Activated CD4-positive, alpha-beta T cell treated with anti-CD3 and anti-CD28 coated beads, Interleukin-2, amount 10 ng/mL, durations not matched to agents 24 days and 14 days (primary cell): ENCODE measurements at regions not wholly inside any gene's neighbourhood (a gene's known extent, or its start where the extent isn't known, plus 50 kb on each side); places are given as distances from the start of the nearest gene placed in this dataset.
"Not testable (repeated sequence)": the region's sequence is repeated elsewhere in the genome, so short reads cannot be mapped to it uniquely, and the experiment has no call there.

Source experiments
- DNase-seq: peaks from one replicate; pipeline ENCODE4 v3.0.0; 2022
- H3K27ac Mint-ChIP-seq: one replicate; pipeline ENCODE4 v1.8.0; 2022; ENCODE audit warnings: mild to moderate bottlenecking, mixed read lengths
- H3K27me3 Mint-ChIP-seq: one replicate; pipeline ENCODE4 v1.8.0; 2022; ENCODE audit warnings: mixed read lengths
- H3K36me3 Mint-ChIP-seq: one replicate; pipeline ENCODE4 v1.8.0; 2022; ENCODE audit warnings: low read depth, mild to moderate bottlenecking, mixed read lengths
- H3K4me1 Mint-ChIP-seq: one replicate; pipeline ENCODE4 v1.8.0; 2021; ENCODE audit warnings: mixed read lengths
- H3K4me3 Mint-ChIP-seq: one replicate; pipeline ENCODE4 v1.8.0; 2022; ENCODE audit warnings: mild to moderate bottlenecking, moderate library complexity, mixed read lengths
- H3K9me3 Mint-ChIP-seq: one replicate; pipeline ENCODE4 v1.8.0; 2021; ENCODE audit warnings: mixed read lengths
- intact Hi-C: fragments of 100-400 bp; cut with micrococcal nuclease; formaldehyde crosslinking; loops from one replicate; pipeline ENCODE4 v1.15.1; 2023

GRCh38 chr14:52202151-52202550 is 65.3 kb upstream of the PTGDR start:
- no peak overlapping the region for H3K4me3 Mint-ChIP-seq
- H3K27me3 Mint-ChIP-seq: peaks cover 4% of the 10 kb centered on the region
- intact Hi-C loops: no loop called here
- peaks cover 22% of the 10 kb centered on the region for H3K9me3 Mint-ChIP-seq
- H3K27ac Mint-ChIP-seq: no peak overlapping the region
- H3K4me1 Mint-ChIP-seq: no peaks in the 10 kb centered on the region
- no peaks in the 10 kb centered on the region for H3K36me3 Mint-ChIP-seq
- DNase-seq: no peak

DNA sequence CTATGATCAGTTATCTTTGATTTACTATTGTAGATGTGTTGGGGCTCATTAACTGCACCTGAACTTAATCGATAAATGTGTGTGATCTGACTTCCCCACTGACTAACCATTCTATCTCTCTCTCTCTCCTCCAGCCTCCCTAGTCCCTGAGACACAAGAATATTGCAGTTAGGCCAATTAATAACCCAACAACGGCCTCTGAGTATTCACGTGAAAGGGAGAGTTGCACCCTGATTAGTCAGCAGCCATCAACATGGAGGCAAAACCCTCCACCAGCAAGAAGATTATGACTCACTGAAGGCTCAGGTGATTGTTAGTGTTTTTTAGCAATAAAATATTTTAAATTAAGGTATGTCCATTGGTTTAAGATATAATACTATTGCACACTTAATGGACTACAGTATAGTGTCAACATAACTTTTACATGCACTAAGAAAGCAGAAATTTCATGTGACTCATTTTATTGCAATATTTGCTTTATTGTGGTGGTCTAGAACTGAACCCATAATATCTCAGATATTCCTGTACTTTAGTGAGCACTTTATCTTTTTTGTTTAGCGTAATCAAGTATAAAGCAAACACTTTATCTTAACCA is 77.1 kb upstream of the PTGDR start:
- H3K27ac Mint-ChIP-seq: no peak overlapping the region
- no peaks in the 10 kb centered on the region for H3K4me1 Mint-ChIP-seq
- intact Hi-C loops: no loop called here
- peaks cover 4% of the 10 kb centered on the region for H3K27me3 Mint-ChIP-seq
- peaks cover 12% of the 10 kb centered on the region for H3K9me3 Mint-ChIP-seq
- no peak overlapping the region for H3K4me3 Mint-ChIP-seq
- H3K36me3 Mint-ChIP-seq: peaks cover under 1% of the 10 kb centered on the region
- DNase-seq: no peak

DNA sequence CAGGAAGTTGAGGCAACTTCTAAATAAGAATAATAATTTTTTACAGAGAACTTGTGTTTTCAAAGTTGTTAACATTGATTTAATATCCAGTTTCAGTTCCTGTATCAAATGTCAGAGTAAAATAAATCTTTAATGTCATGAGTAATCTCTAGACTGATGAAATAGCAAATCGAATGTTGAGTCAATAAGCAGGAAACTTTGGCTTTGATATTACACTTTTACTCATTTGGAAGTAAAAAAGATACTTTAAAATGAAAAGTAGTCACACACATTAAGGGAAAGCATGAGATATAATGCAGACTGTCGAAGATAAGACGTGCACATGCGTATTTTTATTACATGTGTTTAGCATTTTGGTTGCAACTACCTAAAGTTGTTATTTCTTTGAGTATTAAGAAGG is 78.2 kb upstream of the PTGDR start:
- Mint-ChIP-seq H3K4me3 (no peak overlapping the region), H3K36me3 (no peaks in the 10 kb centered on the region), H3K27me3 (peaks cover 4% of the 10 kb centered on the region), H3K9me3 (peaks cover 14% of the 10 kb centered on the region), H3K27ac (no peak overlapping the region), H3K4me1 (no peaks in the 10 kb centered on the region)
- DNase-seq: no peak
- intact Hi-C loops: no loop called here

- Mint-ChIP-seq H3K4me3 (no peak overlapping the region), H3K9me3 (peaks cover 15% of the 10 kb centered on the region), H3K4me1 (no peaks in the 10 kb centered on the region), H3K27me3 (peaks cover 4% of the 10 kb centered on the region), H3K27ac (no peak overlapping the region), H3K36me3 (no peaks in the 10 kb centered on the region)
- no peak for DNase-seq
- intact Hi-C loops: no loop called here
Measured at GRCh38 chr14:52188381-52188780, 79.1 kb upstream of the PTGDR start.

DNA sequence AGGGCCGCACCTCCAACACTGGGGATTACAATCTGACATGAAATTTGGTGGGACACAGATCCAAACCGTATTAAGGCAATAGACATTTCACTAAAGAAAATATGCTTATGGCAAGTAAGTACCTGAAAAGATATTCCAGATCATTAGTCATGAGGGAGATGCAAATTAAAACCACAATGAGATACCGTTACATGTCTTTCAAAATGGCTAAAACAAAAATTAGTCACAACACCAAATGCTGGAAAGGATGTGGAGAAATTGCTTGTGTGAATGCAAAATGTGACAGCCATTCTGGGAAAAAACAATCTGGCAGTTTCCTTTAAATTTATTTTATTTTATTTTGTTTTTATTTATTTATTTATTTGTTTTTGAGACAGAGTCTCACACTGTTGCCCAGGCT is 82.3 kb upstream of the PTGDR start:
- intact Hi-C loops: no loop called here
- H3K4me1 Mint-ChIP-seq: no peaks in the 10 kb centered on the region
- peaks cover 23% of the 10 kb centered on the region for H3K9me3 Mint-ChIP-seq
- no peak for DNase-seq
- peaks cover 3% of the 10 kb centered on the region for H3K36me3 Mint-ChIP-seq
- no peak overlapping the region for H3K4me3 Mint-ChIP-seq
- no peak overlapping the region for H3K27ac Mint-ChIP-seq
- H3K27me3 Mint-ChIP-seq: peaks cover 3% of the 10 kb centered on the region

GRCh38 chr14:52182853-52183252 is 84.6 kb upstream of the PTGDR start:
- no peaks in the 10 kb centered on the region for H3K4me1 Mint-ChIP-seq
- no peak for DNase-seq

DNA sequence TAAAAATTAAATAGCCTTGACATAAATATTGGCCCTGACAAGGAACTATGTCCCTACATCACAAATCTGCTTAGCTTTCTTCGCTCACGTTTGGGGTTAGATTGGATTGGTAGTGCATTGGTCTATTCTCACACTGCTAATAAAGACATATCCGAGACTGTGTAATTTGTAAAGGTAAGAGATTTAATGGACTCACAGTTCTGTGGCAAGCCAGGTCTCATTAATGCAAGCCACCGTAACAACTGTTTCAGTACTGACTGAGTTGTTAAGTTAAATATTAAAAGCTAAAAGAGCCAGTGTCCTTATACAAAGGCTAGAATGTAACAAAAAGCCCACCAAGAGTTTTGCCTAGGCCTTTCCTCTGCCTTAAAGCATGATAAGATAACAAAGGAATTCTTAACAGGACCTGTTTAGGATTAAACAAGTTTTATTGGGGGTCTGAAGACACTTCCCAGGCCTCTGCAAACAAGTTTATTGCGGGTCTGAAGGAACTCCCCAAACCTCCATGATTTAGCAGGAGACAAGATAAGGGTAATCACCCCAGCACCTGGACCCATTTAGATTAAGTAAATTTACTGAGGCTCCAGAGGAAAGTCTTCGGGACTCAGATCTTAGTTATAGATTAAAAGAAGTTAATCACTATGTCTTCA is 88.2 kb upstream of the PTGDR start:
- no peak overlapping the region for H3K27ac Mint-ChIP-seq
- intact Hi-C loops: no loop called here
- H3K4me3 Mint-ChIP-seq: no peak overlapping the region
- H3K4me1 Mint-ChIP-seq: peaks cover 14% of the 10 kb centered on the region
- peaks cover 22% of the 10 kb centered on the region for H3K9me3 Mint-ChIP-seq
- peaks cover 6% of the 10 kb centered on the region for H3K36me3 Mint-ChIP-seq
- no peaks in the 10 kb centered on the region for H3K27me3 Mint-ChIP-seq
- DNase-seq: no peak

More at GRCh38 chr14:52182853-52183252, 84.6 kb upstream of the PTGDR start:
- peaks cover 3% of the 10 kb centered on the region for H3K27me3 Mint-ChIP-seq
- no peak overlapping the region for H3K27ac Mint-ChIP-seq
- peaks cover 3% of the 10 kb centered on the region for H3K36me3 Mint-ChIP-seq
- H3K9me3 Mint-ChIP-seq: peaks cover 24% of the 10 kb centered on the region
- intact Hi-C loops: no loop called here
- no peak overlapping the region for H3K4me3 Mint-ChIP-seq

DNA sequence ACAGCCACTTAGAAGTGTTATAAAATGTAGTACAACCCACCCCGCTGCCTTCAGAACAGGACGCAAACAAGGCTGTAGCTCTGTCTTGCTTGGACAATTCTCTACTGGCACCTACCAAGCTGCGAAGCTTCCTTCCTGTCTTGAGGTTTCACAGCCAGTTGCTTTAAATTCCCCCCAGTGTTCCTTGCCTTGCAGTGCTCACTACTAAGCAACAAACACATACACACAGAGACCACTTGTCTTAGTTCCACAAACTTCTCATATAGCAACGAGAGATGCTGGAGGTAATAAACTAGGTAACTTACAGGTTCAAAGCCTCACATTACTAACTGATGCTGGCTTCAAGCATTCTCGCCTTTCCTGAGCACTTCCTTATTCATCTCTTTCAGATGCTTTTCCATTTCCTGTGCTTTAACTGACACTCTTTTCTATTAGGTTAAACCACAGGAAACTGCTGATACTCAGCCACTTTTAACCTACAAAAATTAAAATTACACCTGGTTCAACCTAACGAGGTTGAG is 91.5 kb upstream of the PTGDR start:
- H3K27me3 Mint-ChIP-seq: no peaks in the 10 kb centered on the region
- peak; percentile 70 for DNase-seq
- H3K36me3 Mint-ChIP-seq: peaks cover 7% of the 10 kb centered on the region
- H3K4me1 Mint-ChIP-seq: peaks cover 14% of the 10 kb centered on the region
- H3K9me3 Mint-ChIP-seq: peaks cover 21% of the 10 kb centered on the region
- intact Hi-C loops: no loop called here
- peak overlapping the region; percentile 34 for H3K4me3 Mint-ChIP-seq
- H3K27ac Mint-ChIP-seq: peak overlapping the region; percentile 26

- Mint-ChIP-seq H3K4me1 (peaks cover 14% of the 10 kb centered on the region), H3K9me3 (peaks cover 27% of the 10 kb centered on the region)
- intact Hi-C loops, DNase-seq, H3K27ac Mint-ChIP-seq, H3K36me3 Mint-ChIP-seq, H3K4me3 Mint-ChIP-seq, H3K27me3 Mint-ChIP-seq: not testable (repeated sequence)
Measured at GRCh38 chr14:52171932-52172331, 95.6 kb upstream of the PTGDR start.

GRCh38 chr14:52166822-52167221 is 98.0 kb upstream of the NID2 start:
- no peaks in the 10 kb centered on the region for H3K36me3 Mint-ChIP-seq
- H3K9me3 Mint-ChIP-seq: peaks cover 29% of the 10 kb centered on the region
- no peak overlapping the region for H3K4me3 Mint-ChIP-seq
- H3K27ac Mint-ChIP-seq: no peak overlapping the region
- H3K27me3 Mint-ChIP-seq: peaks cover 11% of the 10 kb centered on the region
- intact Hi-C loops: no loop called here
- H3K4me1 Mint-ChIP-seq: no peaks in the 10 kb centered on the region
- no peak for DNase-seq

GRCh38 chr14:52155651-52156213 is 86.9 kb upstream of the NID2 start:
- intact Hi-C loops: no loop called here
- Mint-ChIP-seq H3K36me3 (no peaks in the 10 kb centered on the region), H3K4me3 (no peak overlapping the region), H3K27ac (no peak overlapping the region), H3K4me1 (peaks cover 14% of the 10 kb centered on the region), H3K27me3 (peaks cover 17% of the 10 kb centered on the region), H3K9me3 (peaks cover 15% of the 10 kb centered on the region)
- DNase-seq: no peak

DNA sequence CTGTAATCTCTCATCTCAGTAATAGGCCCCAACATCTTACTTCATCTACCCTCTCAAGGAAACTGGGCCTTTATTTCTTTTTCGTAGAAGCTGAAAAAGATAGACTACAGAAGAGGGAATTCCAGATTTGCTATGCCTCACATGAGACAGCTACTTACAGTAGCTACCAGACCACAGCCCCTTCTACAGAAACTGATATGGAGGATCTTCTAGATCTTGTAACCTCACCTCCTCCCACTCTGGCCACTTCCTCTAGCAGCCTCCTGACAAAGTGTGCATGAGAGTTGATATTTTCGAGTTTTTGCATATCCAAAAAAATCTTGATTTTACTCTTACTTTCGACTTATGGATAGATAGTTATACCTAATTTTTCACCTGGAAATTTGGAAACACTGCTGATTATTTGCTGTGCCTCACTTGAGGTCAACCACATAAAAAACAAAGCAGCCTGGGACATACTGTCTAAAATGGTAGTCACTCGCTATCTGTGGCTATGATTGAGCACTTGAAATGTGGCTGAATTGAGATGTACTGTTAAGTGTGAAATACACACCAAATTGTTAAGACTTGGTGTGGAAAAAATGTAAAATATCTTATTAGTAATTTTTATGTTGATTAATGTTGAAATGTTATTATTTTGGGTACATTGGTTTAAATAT is 86.3 kb upstream of the NID2 start:
- H3K27me3 Mint-ChIP-seq: peaks cover 12% of the 10 kb centered on the region
- H3K27ac Mint-ChIP-seq: no peak overlapping the region
- peak overlapping the region; percentile 4 for H3K4me3 Mint-ChIP-seq
- DNase-seq: peak; percentile 65
- no peaks in the 10 kb centered on the region for H3K36me3 Mint-ChIP-seq
- peaks cover 14% of the 10 kb centered on the region for H3K4me1 Mint-ChIP-seq
- H3K9me3 Mint-ChIP-seq: peaks cover 9% of the 10 kb centered on the region
- intact Hi-C loops: no loop called here

GRCh38 chr14:52153939-52154338 is 85.1 kb upstream of the NID2 start:
- no peak for DNase-seq
- Mint-ChIP-seq H3K36me3 (no peaks in the 10 kb centered on the region), H3K27me3 (peaks cover 17% of the 10 kb centered on the region), H3K9me3 (peaks cover 5% of the 10 kb centered on the region), H3K4me1 (peaks cover 14% of the 10 kb centered on the region), H3K27ac (no peak overlapping the region), H3K4me3 (no peak overlapping the region)
- intact Hi-C loops: no loop called here

GRCh38 chr14:52150162-52150561 is 81.3 kb upstream of the NID2 start:
- no peak for DNase-seq
- intact Hi-C loops: no loop called here
- Mint-ChIP-seq H3K36me3 (no peaks in the 10 kb centered on the region), H3K27me3 (peaks cover 32% of the 10 kb centered on the region), H3K9me3 (peaks cover 11% of the 10 kb centered on the region), H3K4me1 (peaks cover 11% of the 10 kb centered on the region), H3K27ac (no peak overlapping the region), H3K4me3 (no peak overlapping the region)
